Testis (tissue), 2 donors: ENCODE measurements at regions not wholly inside any gene's neighbourhood (a gene's known extent, or its start where the extent isn't known, plus 50 kb on each side); places are given as distances from the start of the nearest gene placed in this dataset.

ENCODE experiments used
- CTCF ChIP-seq, 3 experiments: fragments of 450-650 bp in 2 of 3; fragments of 200-600 bp in 1 of 3; sonication (generic) in 1 of 3; IDR thresholded peaks; one replicate each; pipeline ENCODE4 v1.5.1; 2016 to 2019; ENCODE audit warnings: antibody characterized with exemption in 3 of 3, mild to moderate bottlenecking in 2 of 3, moderate library complexity in 1 of 3
- POLR2A ChIP-seq: fragments of 450-650 bp; IDR thresholded peaks from one replicate; pipeline ENCODE4 v1.6.1; 2017; ENCODE audit warnings: antibody characterized with exemption, mild to moderate bottlenecking, moderate library complexity

GRCh38 chr17:79354173-79354820, 256.6 kb downstream of the RBFOX3 start:
- TF ChIP-seq CTCF (IDR thresholded peaks at IDR 0.05), result no peak
- TF ChIP-seq POLR2A, result no peak
